DMS 273 (cell line): ENCODE measurements at regions not wholly inside any gene's neighbourhood (a gene's known extent, or its start where the extent isn't known, plus 50 kb on each side); places are given as distances from the start of the nearest gene placed in this dataset.

ENCODE experiments used
- DNase-seq: peaks from one replicate; lab custom pipeline; 2025; ENCODE audit not compliant: unreplicated experiment; lab: John Stamatoyannopoulos, UW

DNA sequence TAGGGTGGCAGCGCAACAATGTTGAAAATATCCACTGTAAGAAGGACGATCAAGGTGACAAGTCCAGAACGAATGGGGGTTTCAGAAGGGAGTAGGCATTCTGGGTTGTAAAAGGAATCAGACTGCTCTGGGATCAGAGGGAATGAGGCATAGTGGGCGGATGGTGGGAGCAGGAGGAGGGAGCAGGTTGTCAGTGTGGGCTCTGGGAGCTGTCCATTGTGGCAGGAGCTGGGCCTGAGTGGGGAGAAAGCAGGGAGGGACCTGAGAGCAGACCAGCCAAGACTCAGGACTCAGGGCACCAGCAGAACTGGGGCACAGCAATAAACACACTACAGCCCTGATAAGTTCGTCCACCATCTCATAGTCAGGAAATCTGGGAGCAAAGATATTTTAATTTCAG is 292.6 kb upstream of the MKI67 start:
- no peak for DNase-seq

DNA sequence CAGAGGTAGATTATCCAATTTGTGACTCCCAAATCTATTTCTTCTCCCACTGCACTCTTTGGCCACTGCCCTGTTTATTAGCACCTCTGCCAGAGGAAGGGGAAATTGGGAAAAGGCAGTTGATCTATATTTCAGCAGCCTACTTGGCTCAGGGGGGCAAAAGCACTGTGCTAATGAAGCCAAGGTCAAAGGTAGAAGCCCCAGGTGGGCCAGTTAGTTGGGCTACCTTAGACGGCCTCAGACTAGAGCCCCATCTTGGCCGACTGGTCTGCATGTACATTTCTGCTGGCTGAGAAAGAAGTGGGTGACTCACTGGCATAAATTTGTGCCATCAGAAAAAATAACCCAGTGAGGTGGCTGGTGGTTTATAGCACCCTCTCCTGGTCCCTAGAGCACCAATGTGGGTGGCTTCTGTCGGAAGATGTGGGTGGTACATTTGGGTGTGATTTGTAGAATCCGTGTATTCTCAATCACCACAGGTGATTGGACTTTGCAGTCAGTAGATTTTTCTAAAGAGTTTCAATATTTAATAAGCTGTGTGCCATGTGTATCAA is 293.3 kb upstream of the MKI67 start:
- DNase-seq, result no peak

- DNase-seq, result no peak
Measured at GRCh38 chr10:128420623-128421022, 294.4 kb upstream of the MKI67 start.

GRCh38 chr10:128421371-128422160 is 295.3 kb upstream of the MKI67 start:
- no peak for DNase-seq

DNA sequence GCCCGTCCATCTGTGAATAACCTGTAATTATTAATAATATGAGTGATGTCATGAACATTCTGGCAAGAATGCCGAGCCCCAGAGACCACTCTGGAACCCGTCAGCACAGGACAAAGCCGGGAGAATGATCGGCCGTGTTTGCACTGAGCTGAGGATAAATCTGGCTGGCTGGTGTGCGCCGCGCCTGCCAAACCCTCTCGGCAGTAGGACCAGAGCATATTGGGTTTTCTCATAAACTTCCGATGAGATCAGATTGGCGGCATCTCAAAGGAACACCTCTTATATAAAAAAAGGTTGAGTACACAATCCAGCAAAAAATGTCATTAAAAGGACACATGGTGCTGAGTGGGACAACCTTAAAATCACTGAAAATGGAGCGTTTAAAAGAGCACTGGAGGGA is 296.0 kb upstream of the MKI67 start:
- peak; percentile 34 for DNase-seq

DNA sequence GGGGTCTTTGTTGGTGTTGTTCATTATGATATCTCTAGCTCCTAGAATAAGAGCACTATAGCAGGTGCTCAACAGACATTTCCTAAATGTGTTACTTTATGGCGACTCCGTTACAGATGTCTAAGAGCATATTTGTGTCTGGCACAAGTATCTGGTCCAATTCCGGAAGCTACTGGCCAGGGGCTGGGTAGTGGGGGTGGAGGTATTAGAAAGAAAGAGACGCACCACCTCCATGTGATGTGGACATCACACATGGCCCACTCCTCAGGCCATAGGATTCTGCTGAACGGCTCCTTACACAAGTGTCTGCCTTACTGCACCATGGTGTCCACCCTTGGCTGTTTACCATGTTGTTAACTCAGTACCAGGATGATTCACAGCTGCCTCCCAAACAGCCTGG is 296.8 kb upstream of the MKI67 start:
- no peak for DNase-seq

DNA sequence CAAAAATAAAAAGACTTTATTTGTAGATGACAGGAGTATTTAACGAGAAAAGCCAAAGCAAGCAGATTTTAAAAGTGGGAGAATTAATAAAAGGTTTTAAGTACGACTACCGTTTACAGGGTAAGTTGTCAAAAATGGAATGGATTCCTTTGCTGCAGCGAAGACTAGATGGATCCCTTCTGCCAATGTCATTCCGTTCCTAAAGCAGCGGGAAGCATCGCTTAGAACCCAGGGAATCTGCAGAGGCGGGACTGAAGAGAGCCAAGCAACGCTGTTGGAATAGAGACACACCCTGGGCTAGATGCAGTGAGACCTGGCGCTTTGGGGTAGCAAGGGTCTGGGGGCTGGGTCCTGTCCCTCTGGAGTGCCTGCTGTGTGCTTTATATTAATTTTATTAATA is 303.1 kb upstream of the MKI67 start:
- no peak for DNase-seq

GRCh38 chr10:128429835-128430513 is 303.8 kb upstream of the MKI67 start:
- DNase-seq, result peak; percentile 15

DNA sequence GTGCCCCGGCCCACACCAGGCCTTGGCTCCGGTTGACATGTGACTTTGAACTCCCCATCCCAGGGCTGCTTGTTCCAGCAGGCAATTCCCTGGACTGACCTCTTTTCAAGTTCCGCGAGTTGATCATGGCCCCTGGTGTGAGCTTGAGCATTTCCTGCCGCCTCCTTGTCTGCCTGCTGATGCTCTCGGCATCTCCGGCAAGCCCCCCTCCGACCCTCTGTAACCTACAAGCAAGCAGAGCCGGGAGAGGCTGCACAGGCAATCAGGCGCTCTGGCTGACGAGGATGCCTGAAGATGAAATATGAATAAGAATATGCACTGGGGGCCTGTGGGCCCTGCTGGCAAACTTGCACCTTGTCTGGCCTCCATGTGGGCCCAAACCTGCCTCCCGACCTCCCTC is 304.9 kb upstream of the MKI67 start:
- DNase-seq, result no peak

DNA sequence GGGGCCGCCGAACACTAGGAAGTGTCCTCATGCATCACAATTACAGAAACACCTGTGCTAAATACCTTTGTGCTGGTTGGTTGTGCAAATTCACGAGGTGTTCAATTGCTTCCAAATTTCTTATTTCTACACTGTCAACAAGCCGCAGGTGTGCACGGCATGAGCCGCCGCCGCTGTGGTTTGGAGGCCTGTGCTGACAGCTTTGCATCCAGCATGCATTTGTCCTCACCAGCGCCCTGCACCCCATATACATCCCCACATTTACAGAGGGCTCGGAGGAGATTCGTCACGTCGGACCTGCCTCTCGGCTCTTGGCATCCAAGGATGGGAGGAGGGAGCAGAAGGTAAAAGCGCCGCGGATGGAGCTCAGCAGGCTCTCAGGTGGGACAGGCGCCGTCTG is 305.3 kb upstream of the MKI67 start:
- no peak for DNase-seq

- DNase-seq, result no peak
Measured at GRCh38 chr10:128432011-128432410, 305.8 kb upstream of the MKI67 start.

- no peak for DNase-seq
Measured at GRCh38 chr10:128432423-128432822, 306.2 kb upstream of the MKI67 start.

DNA sequence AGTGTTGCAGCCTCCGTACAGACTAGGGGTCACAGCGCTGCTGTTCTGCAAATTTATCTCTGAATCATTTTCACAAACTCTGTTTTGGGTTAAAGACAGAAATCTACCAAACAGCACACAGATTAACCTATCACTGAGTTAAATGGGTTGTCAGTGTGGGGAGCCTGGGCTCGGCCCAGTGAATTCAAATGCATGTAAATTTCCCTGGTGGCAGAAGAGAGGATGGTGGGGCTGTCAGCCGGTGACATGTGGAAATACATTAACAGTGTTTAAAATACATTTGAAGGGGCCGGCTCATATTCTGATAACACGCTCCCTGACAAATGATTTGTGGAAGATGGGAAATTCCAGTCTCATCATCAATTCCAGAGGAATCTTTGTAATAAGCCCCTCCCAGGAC is 309.6 kb upstream of the MKI67 start:
- no peak for DNase-seq

GRCh38 chr10:128437786-128438345 is 311.6 kb upstream of the MKI67 start:
- no peak for DNase-seq

DNA sequence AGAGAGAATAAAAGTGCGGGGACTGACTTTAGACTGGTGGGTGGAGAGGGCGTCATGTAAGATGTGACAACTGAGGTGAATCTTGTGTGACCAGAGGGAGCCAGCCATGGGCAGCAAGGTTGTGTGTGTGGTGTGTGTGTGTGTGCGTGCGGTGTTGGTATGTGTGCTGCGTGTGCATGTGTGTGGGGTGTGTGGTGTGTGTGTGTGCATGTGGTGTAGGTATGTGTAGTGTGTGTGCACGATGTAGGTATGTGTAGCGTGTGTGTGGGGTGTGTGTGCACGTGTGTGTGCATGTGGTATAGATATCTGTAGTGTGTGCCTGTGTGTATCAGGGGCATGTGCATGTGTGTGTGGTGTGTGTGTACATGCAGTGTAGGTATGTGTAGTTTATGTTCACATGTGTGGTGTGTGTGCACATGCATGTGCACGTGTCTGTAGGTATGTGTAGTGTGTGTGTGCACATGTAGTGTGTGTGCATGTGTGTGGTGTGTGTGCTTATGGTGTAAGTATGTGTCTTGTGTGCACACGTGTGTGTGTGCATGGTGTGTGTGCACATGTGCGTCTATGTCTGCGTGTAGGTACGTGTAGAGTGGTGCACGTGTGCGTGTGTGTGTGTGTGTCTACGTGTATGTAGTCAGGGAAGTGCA is 312.3 kb upstream of the MKI67 start:
- DNase-seq, result no peak

- no peak for DNase-seq
Measured at GRCh38 chr10:128440513-128441160, 314.4 kb upstream of the MKI67 start.

- no peak for DNase-seq
Measured at GRCh38 chr10:128443925-128444518, 317.8 kb upstream of the MKI67 start.

- no peak for DNase-seq
Measured at GRCh38 chr10:128448796-128449195, 322.6 kb upstream of the MKI67 start.

GRCh38 chr10:128451879-128452278 is 325.7 kb upstream of the MKI67 start:
- DNase-seq, result no peak

- DNase-seq, result no peak
Measured at GRCh38 chr10:128456271-128456670, 330.0 kb upstream of the MKI67 start.

- no peak for DNase-seq
Measured at GRCh38 chr10:128457136-128457535, 330.9 kb upstream of the MKI67 start.
